Inflammatory macrophage treated with lipopolysaccharide for 4 hours (primary cell): ENCODE measurements at regions not wholly inside any gene's neighbourhood (a gene's known extent, or its start where the extent isn't known, plus 50 kb on each side); places are given as distances from the start of the nearest gene placed in this dataset.

Source experiments
- DNase-seq: peaks from one replicate; pipeline ENCODE4 v3.0.0-alpha.2; 2020

DNA sequence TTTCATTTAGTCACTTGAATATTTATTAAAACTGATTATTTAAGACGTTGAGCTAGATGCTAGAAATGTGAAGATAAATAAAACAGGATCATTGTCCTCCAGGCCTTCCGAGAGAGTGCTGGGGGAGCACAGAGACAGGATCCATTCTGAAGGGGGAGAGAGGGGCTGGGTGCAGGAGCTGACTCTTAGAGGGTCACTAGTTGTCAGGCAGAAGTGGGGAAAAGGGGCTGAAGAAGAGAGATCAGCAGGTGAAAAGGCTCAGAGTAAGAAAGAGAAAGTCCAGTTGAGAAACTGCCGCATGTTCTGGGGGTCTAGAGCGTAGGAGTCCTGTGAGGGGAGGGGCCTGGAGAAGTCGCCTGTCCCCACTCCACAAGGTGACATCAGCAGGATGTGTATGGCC lies 206.2 kb upstream of the SNX19 start:
- DNase-seq: no peak

DNA sequence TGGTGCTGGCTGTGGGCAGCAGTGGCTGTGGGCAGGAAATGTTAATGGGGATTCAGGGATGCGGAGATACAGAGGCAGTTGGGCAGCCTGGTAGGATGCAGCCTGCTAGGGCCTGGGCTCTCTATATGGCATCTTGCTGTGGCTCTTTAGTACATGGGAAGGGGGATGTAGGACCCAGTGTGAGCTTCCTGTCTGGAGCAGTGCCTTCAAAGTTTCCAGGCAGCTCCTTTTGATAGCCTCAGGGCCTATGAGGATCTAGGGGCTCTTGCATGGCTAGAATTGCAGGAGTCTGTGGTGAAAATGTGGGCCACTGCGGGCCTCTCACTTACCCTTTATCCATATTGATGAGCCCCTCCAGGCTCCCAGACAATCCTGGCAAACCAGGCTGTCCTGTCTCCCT lies 213.2 kb upstream of the SNX19 start:
- no peak for DNase-seq

DNA sequence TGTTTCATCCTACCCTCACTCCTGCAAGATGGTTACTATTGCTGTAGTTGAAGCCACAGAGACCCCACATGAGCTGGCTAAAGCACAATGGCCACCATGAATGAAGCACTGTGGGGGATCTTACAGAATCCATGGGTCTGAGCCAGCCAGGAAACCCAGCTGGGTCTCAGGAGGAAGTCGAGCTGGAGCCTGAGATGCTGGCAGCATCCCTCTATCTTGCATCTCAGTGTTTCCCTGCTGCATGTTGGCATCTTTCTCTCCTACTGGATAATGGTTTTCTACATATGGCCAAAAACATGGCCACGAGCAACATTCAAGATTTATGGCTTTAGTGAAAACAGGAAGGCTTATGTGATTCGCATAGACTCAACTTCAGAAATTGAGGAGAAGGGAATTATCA lies 219.3 kb upstream of the SNX19 start:
- DNase-seq: no peak

DNA sequence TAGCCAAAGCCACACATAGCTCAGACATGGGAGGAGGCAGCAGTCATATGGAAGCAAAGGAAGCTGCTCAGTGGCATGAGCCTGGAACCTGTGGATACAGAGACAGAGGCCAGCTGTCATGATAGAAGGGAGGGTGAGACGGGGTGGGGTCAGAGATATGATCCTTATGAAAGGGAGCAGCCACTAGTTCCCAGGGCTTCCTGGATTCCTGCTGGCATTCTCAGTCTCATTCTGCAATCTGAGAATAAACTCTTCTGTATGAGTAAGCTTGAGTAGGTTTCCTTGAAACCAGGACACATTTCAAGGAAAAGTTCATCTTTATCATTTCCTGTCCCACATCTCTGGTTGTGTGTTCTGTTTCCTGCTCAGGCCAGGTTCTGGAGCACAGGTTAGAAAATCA lies 220.2 kb upstream of the SNX19 start:
- no peak for DNase-seq

DNA sequence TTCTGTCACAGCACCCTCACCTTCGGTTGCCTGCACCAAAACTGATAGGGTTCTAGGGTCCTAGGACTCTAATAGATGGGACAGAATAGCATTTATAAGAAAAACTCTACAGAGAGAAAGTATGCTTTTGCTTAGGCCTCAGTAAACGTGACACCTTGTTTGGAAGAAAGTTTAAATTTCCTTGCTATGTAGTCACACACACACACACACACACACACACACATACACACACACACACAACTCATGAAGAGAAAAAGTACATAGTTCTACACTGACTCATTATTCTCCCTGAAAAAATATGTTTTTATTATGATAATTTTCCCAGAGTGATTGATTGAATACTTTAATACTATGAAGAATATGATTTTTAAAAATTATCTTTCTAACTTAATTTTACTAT lies 220.8 kb upstream of the SNX19 start:
- no peak for DNase-seq

DNA sequence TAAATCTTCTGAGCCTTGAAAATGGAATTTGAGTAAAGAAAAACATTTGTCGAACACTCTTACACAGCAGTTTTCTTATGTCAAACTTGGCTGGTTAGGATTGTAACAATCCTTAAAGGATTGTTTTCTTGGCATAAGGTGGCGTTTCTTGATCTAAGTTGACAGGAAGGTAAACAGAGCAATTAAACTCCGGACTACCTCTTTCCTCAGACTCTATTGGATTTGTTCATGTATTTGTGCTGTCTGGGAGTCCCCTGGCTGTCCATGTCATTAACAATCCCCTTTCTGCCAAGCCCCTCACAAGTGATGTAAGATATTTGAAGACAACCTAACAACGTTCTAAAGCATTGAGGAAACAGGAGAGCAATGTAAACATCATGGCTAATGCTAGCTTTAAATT lies 222.5 kb upstream of the SNX19 start:
- DNase-seq: no peak

DNA sequence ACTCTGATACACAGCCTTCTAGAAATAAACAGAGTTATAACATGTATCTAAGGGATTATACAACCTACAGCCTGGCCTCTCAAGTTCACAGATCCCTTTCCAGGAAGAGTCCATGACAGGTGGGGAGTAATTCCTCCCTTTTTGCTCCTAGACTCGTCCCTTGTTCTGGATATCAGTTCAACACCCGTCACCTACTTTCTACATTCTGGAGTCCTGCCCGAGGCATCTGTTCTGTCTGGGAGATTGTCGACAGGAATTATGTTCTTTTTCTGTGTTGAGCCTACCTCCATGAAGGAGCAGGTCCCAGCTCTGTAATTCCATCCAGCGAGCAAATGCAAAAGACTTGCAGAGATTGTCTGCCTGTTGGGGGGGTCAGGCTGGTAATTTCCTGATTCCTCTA lies 224.6 kb upstream of the NTM start:
- DNase-seq: no peak

DNA sequence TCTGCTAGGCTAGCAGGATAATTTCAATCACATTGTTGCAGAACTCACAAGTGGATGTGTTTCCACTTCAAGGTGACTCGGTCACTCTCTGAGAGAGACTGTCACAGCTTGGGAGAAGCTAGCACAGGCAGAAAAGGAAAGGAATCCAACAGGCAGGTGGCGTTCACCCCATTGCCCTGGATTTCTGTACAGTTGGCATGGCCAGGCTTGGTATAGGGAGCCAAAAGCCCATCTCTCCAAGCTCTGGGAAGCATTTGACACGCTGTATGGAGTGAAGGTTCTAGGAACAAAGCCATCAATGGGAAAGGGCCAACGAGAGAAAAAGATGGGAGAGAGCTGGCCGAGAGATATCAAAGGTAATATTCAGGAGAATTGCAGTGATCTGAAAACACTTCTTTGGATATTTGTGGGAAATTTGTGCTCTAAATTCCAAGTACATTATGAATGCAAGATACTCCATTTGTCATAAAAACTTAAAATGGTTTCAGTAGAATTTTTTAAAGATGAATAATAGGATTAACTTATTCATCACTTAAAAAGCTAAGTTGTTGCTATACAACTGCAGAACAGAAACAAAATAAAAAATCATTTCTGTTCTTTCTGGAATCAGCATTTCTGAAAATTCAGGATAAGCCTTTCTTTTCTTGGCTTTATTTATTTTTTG lies 223.5 kb upstream of the NTM start:
- no peak for DNase-seq

DNA sequence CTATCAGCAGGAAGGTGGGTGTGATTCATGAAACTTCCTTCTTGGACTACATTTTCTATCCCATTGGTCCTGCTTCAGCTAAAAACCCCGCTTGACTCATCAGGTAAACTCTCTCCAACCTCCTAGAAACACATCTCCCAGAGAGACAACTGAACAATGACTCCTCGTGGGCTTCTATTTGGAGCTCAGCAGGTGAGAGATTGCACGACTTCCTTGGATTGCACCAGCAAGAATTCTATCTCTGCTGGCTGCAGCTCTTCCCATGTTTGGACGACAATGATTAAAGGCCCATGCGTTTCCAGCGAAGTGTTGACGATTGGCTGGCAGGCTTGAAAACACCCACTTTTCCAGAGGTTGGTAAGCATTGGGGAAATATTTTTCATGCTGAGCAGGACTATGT lies 216.1 kb upstream of the NTM start:
- DNase-seq: no peak

DNA sequence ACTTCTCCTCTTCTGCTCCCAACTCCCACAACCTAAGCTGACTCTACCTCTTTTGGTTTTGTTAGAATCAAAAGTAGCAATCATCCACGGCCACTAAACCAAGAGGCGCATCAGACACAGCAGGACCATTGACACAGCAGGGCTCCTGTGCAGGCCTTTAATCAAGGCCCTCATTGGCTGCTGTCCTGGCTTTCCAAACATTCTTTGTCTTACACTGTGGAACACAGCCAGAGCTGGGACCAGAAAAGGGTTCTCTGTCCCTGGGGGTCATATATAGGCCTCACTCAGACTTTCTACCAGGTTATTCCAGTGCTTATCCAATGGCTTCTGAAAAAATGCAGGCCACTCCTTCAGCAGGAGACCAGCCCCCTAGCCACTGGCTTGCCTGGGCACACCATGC lies 212.7 kb upstream of the NTM start:
- DNase-seq: no peak

DNA sequence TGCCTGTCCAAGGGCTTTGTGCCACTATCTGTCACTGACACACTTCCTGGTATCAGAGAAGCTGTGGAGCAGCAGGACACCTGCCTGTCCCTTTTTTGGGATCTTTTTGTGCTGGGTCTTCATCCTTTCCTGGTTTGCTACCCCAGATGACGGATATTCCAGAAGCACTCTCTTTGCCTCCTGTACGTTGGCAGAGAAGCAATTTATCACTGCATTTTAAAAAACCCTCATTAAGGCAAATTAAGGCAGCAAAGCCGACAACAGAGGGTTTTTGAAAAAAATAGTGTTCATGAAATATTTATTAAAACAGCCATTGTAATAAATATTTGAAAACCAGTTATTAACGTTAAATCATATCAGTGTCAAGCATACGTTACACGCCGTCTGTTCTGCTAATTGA lies 209.6 kb upstream of the NTM start:
- no peak for DNase-seq

DNA sequence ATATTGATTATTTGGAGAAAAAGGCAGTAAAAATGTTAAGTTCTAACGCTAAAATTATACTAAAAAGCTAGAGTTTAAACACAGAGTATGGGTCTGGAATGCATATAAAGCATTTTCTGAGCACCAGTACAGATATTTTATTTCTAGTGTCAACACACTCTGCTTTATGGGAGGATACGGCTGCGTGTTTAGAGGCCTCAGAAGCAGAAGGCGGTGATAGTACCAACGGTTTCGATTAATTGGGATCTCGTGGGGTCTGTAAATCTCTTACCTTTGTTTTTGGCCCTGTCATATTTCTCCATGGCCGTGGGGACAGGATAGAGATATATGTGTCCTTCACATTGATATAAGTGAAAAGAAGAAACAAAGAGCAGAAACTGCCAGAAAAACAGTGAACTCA lies 206.8 kb upstream of the NTM start:
- DNase-seq: no peak

DNA sequence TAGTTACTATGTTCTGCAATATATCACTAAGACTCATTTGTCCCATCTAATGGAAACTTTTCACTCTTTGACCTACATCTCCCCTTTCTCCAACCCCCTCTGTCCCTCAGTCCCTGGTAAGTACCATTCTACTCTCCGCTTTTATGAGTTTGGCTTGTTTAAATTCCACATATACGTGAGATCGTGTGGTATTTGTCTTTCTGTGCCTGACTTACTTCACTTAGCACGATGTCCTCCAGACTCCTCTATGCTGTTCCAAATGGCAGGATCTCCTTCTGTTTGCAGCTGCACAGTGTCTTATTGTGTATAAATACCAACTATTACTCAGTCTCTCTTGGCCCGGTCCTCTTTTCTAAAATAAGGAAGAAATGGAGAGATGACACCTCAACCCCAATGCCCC lies 205.4 kb upstream of the NTM start:
- no peak for DNase-seq

DNA sequence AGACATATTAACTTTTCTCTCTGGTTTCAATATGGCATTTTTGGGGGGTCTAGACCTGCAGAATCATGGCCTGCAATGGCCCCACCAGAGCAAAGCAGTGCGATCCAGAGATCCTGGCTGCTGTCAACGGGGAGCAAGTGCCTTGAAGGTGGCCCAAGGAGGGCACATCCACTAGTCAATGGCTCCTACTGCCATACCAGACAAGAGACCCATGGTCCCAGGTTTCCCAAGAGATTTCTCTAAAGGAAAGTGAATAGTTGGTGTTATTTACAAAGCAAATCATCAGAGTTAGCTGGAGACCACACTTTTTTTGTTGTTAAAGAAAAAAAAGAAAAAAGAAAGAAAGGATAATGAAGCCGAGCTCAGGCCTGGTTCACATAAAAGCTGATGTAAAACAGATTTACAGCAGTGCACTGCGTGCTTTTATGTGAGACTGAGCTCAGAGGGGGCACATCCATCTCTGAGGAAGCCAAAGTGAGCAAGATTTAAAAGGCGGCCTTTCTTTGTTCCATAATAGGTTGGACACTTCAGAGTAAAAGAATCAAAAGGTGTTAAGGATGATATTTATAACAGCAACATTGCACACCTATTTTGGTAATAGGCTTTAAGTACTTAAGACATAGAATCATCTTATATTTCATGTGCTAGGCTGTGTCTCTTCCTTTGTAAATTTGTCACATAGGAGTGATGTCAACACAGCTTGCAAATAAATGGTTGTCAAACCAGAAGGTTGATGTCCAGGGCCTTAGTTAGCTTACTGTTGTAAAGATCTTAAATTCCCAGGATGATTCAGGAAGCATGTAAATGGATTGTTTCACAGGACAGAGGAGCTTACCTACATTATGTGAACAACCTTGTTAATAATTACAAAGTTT lies 201.3 kb upstream of the NTM start:
- DNase-seq: no peak

DNA sequence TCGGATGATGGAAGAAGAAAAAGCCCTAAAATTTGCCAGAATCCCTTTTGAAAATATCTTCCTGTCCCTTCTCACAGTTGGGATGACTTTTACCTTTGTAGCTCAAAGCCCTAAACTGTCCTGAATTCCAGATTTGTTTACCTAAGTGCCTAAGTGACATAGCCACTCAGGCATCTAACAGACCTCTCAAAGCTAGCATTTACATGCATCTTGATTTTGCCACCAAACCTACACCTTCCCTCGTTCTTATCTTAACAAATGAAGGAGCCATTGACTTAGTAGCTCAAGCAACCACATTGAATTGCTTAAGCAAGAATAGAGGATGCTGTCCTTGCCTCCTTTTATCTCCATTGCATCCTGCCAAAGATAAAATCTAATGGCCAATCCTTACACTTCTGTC lies 198.4 kb upstream of the NTM start:
- DNase-seq: no peak

DNA sequence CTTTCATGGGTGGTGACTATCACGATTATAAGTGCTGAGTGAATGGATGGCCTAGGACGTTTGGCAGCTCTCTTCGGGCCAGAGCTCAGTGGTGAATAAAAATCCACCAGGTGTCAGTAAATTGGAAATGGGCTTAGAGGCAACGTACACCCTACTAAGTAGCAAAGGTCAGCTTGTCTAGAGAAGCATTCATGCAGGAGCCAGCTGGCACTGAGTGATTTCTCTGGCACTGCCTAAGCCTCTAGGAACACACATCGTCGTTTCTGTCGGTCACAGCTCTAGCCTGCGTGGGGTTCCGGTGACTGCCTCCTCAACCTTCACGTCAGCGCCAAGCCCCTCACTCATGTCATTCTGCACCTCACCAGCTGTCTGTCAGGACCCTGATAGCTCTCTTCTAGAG lies 192.4 kb upstream of the NTM start:
- DNase-seq: no peak

DNA sequence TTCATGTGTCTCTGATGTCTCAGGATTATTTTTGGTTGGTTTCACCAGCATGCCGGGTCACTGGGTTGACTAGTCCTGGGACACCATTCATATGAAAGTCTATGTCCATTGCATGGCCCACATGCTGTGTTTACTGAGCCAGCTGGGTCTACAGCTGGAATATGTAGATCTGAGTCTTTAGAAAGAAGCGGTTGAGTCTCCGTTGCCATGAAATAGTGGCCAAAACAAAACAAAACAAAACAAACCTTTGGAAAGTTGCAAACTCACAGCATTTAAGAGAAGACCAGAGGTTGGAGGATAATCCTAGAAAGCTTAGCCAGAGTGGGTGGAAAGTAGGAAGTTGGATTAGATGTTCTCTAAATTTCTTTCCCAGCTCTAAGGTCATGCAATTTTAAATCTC lies 191.8 kb upstream of the NTM start:
- no peak for DNase-seq

DNA sequence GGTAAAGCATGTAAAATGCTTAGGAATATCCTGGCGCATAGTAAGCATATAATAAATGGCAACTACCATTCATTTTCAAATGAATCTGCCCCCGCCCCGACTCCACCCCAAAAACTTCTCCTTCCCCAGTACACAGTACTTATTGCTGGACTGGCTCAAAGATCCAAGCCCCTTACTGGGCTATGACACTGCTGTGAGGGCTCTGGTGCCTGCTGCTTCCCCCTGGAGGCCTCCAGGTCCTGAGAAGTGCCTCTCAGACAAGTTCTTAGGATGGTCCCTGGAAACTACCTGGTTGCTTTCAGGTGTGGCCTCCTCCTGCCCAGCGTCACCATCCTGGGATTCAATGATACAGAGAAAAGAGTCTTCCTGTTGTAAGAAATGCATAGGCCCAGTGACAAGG lies 190.6 kb upstream of the NTM start:
- DNase-seq: no peak

DNA sequence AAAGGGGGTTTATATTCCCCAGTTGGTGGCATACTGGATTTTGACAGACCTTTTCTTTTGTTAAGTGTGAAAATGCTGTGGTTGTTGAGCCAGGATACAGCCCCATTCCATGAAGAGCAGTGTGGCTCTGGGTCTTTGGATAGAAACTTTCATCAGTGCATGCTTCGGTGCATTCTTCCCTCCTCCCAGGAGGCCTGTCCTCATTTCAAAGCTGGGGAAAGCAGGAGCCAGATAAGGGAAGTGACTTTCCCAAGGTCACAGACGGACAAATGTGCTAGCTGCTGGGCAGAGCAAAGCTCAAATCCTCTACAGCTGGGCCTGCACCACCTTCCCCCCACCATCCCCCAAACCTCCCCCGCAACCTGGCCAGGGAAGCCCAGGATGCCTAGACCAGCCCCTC lies 184.5 kb upstream of the NTM start:
- no peak for DNase-seq

DNA sequence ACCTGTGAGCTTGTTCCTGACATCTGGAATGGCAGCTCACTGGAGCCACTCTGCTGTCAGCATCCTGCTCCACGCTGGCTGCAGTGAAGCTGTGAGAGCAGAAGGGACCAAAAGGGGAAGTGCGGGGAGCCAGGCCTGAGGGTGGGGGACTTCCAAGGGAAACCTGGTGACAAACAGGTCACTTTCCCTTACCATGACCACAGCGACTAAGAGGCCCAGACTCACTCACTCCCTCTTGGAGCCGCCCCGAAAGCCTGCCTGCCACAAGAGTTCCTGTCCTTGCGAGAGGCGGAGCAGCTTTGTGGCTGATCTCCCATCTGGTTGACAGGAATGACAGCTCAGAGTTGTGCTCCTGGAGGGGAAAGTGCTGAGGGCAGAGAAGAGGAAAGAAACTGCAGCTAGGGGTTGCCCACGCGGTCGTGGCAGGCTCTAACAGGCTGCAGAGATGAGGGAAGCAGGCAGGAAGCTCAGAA lies 183.8 kb upstream of the NTM start:
- peak; percentile 80 for DNase-seq

DNA sequence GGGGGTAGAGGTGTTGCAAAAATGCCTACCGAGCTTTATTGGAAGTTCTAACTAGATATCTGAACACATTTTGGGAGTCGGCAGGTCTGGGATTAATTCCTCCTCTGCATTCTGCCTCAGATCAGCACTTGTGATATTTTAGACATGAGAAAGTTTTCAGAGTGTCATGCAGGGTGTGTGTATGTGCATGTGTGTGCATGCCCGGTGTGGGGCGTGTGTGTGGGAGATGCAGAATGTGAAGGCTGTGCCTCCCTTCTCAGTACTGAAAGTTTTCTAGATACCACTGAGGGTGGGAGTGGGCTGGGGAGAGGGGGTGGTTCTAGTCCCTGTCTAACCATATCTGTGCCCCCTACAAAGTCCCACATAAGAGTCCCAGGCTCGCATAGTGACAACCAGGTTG lies 180.0 kb upstream of the NTM start:
- DNase-seq: no peak

DNA sequence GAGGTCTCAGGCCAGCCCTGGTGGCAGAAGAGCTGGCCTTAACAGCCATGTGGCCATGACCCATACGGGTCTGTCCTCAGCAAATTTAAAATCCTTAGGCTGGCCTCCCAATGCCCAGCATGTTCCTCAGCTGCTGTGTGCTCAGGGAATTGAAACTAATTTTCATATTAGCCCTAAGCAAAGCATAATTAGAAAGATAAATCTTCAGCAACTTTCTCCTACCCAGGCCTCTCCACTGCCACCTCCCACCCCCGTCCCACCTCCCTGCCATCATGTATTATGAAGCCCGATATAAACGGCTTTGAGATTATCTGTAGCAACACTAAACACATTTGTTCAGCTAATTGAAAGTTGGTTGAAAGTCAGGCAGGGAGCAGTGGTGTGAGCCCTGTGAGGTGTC lies 178.8 kb upstream of the NTM start:
- DNase-seq: no peak

DNA sequence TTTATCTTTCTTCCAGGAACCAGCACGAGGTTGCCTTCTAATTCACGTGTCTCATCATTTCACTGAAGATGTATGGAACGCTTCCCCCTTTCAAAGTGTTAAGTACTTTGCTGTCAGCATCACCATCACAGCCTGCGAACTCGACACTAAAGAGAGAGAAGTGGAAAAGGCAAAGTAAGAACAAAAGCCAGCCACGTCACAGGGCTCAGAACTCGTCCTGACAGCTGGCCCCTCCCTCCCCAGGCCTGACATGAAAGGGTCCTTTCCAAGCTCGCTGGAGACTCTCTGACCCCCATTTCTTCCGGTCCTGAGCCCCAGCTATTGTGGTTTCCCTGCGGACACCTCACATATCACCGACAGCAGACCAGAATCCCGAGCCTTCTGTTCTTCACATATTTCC lies 177.8 kb upstream of the NTM start:
- no peak for DNase-seq

DNA sequence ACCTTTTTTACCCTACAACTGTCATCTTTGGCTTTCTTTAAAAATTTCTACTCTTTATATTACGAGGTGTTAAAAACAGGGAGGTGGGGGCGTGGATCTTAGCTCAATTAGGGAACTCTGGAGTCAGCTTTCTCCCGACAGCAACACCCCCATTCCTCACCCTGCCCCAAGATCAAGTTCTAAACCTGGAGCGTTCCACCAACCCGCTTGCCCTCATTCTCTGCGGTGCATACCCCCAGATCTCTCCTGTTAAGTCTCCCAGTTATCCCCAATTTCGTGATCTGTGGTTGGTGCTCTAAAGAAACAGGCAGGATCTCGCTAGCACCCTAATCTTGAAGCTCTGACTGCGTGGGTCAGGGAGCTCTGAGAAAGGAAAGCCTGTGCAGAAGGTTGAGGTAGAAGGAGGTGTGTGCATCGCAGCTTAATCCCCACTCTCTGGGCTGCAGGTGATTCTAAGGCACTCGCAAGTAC lies 177.3 kb upstream of the NTM start:
- no peak for DNase-seq

DNA sequence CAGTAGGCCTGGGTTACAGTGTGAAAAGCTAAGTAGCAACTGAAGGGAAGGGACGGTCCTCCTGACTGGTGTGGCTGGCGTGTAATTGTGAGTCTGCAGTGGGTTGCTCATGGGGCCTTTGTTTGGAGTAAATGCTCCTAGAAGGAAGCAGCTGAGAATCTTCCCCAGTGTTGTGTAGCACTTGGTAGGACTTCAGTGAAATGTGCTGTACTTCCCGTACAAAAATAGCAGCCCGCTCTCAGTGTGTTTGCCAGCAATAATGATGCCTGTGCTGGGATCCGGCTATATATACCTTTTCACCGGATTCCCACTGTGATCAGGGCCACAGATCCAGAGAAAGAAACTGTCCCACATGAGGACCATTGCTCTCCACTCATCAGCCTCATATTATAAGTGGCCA lies 175.7 kb upstream of the NTM start:
- DNase-seq: no peak
